ENCODE measurements at regions not wholly inside any gene's neighbourhood (a gene's known extent, or its start where the extent isn't known, plus 50 kb on each side); places are given as distances from the start of the nearest gene placed in this dataset.

- peak; percentile 65 for DNase-seq (ENCODE audit: low spot score)
These were observed 56.2 kb upstream of the LPP start for GRCh38 chr3:188097791-188098190.

- DNase-seq (ENCODE audit: low spot score) = no peak
These were observed 54.0 kb upstream of the LPP start for GRCh38 chr3:188099907-188100306.

DNA sequence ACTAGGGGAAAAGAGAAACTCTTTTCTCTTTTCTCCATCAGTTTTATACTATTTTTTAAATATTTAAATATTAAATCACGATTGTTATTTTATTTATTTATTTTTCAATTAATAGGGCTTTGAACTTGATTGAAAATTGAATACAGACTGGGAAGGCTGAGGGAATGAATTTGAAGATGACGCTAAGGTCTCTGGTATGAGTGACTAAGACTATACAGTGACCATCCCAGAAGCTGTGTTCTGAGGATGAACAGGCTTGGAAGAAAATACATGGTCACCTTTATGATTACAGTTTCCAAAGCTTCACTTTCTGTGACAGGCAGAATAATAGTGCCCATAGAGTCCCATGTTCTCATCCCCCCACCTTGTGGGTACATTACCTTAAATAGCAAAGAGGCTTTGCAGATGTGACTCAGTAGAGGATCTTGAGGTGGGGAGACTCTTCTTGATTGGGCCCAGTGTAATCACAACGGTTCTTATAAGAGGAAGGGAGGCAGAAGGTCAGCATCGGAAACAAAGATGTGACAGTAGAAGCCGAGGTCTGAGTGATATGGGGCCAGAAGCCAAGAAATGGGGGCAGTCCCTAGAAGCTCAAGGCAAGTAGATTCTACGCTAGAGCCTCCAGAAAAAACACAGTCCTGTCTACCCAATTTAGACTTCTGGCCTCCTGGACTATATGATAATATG is 51.0 kb upstream of the LPP start:
- no peak for DNase-seq (ENCODE audit: low spot score)

- no peak for DNase-seq (ENCODE audit: low spot score)
These were observed 49.9 kb upstream of the LPP start for GRCh38 chr3:188104050-188104449.
